GM23338 (cell line): ENCODE measurements at regions not wholly inside any gene's neighbourhood (a gene's known extent, or its start where the extent isn't known, plus 50 kb on each side); places are given as distances from the start of the nearest gene placed in this dataset.

Experiments used
- ATAC-seq: fragments of 200-7000 bp; cut with Tn5 transposase; 3 replicates; pipeline ENCODE4 v1.9.1; 2020
- DNase-seq: peaks from one replicate; pipeline ENCODE4 v3.0.0-alpha.2; 2015; ENCODE audit warnings: low spot score
- H2AFZ ChIP-seq: fragments of 200-600 bp; sonication (generic); 2 replicates; pipeline ENCODE4 v1.8.0; 2016; ENCODE audit warnings: antibody characterized with exemption, mild to moderate bottlenecking, moderate library complexity
- H3F3A ChIP-seq: fragments of 200-600 bp; sonication (generic); replicated peaks from 2 replicates; pipeline ENCODE4 v1.8.0; 2017; ENCODE audit warnings: antibody characterized with exemption, mixed run types, low read depth
- H3K27ac ChIP-seq: fragments of 200-600 bp; sonication (generic); 2 replicates; pipeline ENCODE4 v1.6.1; 2016; ENCODE audit warnings: low read depth
- H3K27me3 ChIP-seq: fragments of 200-600 bp; sonication (generic); 2 replicates; pipeline ENCODE4 v1.8.0; 2016; ENCODE audit warnings: mild to moderate bottlenecking, mixed run types, moderate library complexity; ENCODE audit not compliant: insufficient read depth
- H3K36me3 ChIP-seq: fragments of 200-600 bp; sonication (generic); 2 replicates; pipeline ENCODE4 v1.8.0; 2016; ENCODE audit warnings: mild to moderate bottlenecking; ENCODE audit not compliant: insufficient read depth
- H3K4me1 ChIP-seq: fragments of 200-600 bp; sonication (generic); 2 replicates; pipeline ENCODE4 v1.8.0; 2016; ENCODE audit warnings: mild to moderate bottlenecking, moderate library complexity; ENCODE audit not compliant: insufficient read depth
- H3K4me2 ChIP-seq: fragments of 200-600 bp; sonication (generic); 2 replicates; pipeline ENCODE4 v1.7.1; 2017; ENCODE audit warnings: mixed run types
- H3K4me3 ChIP-seq: fragments of 200-600 bp; sonication (generic); 2 replicates; pipeline ENCODE4 v1.6.1; 2016; ENCODE audit warnings: mixed run types
- H3K79me2 ChIP-seq: fragments of 200-600 bp; sonication (generic); replicated peaks from 2 replicates; pipeline ENCODE4 v1.8.0; 2017; ENCODE audit warnings: mild to moderate bottlenecking; ENCODE audit not compliant: insufficient read depth
- H3K9me2 ChIP-seq: fragments of 200-600 bp; sonication (generic); 2 replicates; pipeline ENCODE4 v1.8.0; 2017; ENCODE audit not compliant: insufficient read depth
- H4K20me1 ChIP-seq: fragments of 200-600 bp; sonication (generic); replicated peaks from 2 replicates; pipeline ENCODE4 v1.8.0; 2017; ENCODE audit warnings: mild to moderate bottlenecking; ENCODE audit not compliant: insufficient read depth
- H3K27ac Mint-ChIP-seq: 2 replicates; pipeline ENCODE4 v1.8.0; 2020; ENCODE audit warnings: inconsistent platforms, mild to moderate bottlenecking, moderate library complexity, mixed read lengths
- H3K27me3 Mint-ChIP-seq: 3 replicates; pipeline ENCODE4 v1.8.0; 2022; ENCODE audit warnings: low read depth, mild to moderate bottlenecking, moderate library complexity, mixed read lengths, inconsistent platforms; ENCODE audit not compliant: insufficient read depth, poor library complexity
- H3K36me3 Mint-ChIP-seq: 3 replicates; pipeline ENCODE4 v1.8.0; 2021; ENCODE audit warnings: low read depth, mild to moderate bottlenecking, inconsistent platforms, moderate library complexity, mixed read lengths
- H3K4me1 Mint-ChIP-seq: 3 replicates; pipeline ENCODE4 v1.8.0; 2020; ENCODE audit warnings: mild to moderate bottlenecking, inconsistent platforms, mixed read lengths
- H3K4me3 Mint-ChIP-seq: 3 replicates; pipeline ENCODE4 v1.8.0; 2021; ENCODE audit warnings: moderate library complexity, mild to moderate bottlenecking, inconsistent platforms, mixed read lengths
- H3K9me3 Mint-ChIP-seq: 3 replicates; pipeline ENCODE4 v1.8.0; 2020; ENCODE audit warnings: moderate library complexity, mild to moderate bottlenecking, inconsistent platforms, mixed read lengths
- CREB1 ChIP-seq: fragments of 250-450 bp; sonication (Bioruptor Pico); IDR thresholded peaks from 2 replicates; pipeline ENCODE4 v1.5.0; 2020; ENCODE audit warnings: low read depth, mild to moderate bottlenecking, moderate library complexity
- EZH2 ChIP-seq: fragments of 200-600 bp; sonication (generic); IDR thresholded peaks from one replicate; pipeline ENCODE4 v1.8.0; 2017; ENCODE audit warnings: antibody characterized with exemption, mild to moderate bottlenecking, low read depth; ENCODE audit not compliant: unreplicated experiment
- EZH2phosphoT487 ChIP-seq: fragments of 200-600 bp; sonication (generic); IDR thresholded peaks from one replicate; pipeline ENCODE4 v1.8.1; 2018; ENCODE audit warnings: antibody characterized with exemption; ENCODE audit not compliant: unreplicated experiment
- JUNB ChIP-seq: IDR thresholded peaks from one replicate; pipeline ENCODE4 v1.6.1; 2016; ENCODE audit warnings: antibody characterized with exemption; ENCODE audit not compliant: unreplicated experiment
- NANOG ChIP-seq: IDR thresholded peaks from 2 replicates; pipeline ENCODE4 v1.6.1; 2016; ENCODE audit warnings: antibody characterized with exemption, borderline replicate concordance
- POLR2AphosphoS5 ChIP-seq: IDR thresholded peaks from 2 replicates; pipeline ENCODE4 v1.6.1; 2016; ENCODE audit warnings: antibody characterized with exemption, low read depth
- STAT1 ChIP-seq: IDR thresholded peaks from one replicate; pipeline ENCODE4 v1.6.1; 2016; ENCODE audit warnings: antibody characterized with exemption; ENCODE audit not compliant: unreplicated experiment
- ZNF114 ChIP-seq: fragments of 250-450 bp; sonication (Bioruptor Pico); IDR thresholded peaks from 2 replicates; pipeline ENCODE4 v1.5.0; 2020; ENCODE audit warnings: mild to moderate bottlenecking, moderate library complexity
- ZNF331 ChIP-seq: fragments of 250-450 bp; sonication (Bioruptor Pico); IDR thresholded peaks from 2 replicates; pipeline ENCODE4 v1.5.0; 2020; ENCODE audit warnings: low read depth, mild to moderate bottlenecking, moderate library complexity
- TF ChIP-seq, protein P1 (sequence below): fragments of 250-450 bp; sonication (Bioruptor Pico); IDR thresholded peaks from 2 replicates; pipeline ENCODE4 v1.5.0; 2020; ENCODE audit warnings: mild to moderate bottlenecking, moderate library complexity
- TF ChIP-seq, protein P2 (sequence below), 2 experiments: fragments of 200-600 bp in 1 of 2; sonication (generic) in 1 of 2; conservative IDR thresholded peaks; 2 replicates each; pipeline versions ENCODE4 v1.5.1 to v1.6.1; 2016 to 2017; ENCODE audit warnings: antibody characterized with exemption in 2 of 2, low read depth in 2 of 2, mild to moderate bottlenecking in 2 of 2, moderate library complexity in 1 of 2
- TF ChIP-seq, protein P3 (sequence below): IDR thresholded peaks from 2 replicates; pipeline ENCODE4 v1.6.1; 2016; ENCODE audit warnings: antibody characterized with exemption
- TF ChIP-seq, protein P4 (sequence below): IDR thresholded peaks from one replicate; pipeline ENCODE4 v1.6.1; 2018; ENCODE audit warnings: antibody characterized with exemption; ENCODE audit not compliant: unreplicated experiment

DNA sequence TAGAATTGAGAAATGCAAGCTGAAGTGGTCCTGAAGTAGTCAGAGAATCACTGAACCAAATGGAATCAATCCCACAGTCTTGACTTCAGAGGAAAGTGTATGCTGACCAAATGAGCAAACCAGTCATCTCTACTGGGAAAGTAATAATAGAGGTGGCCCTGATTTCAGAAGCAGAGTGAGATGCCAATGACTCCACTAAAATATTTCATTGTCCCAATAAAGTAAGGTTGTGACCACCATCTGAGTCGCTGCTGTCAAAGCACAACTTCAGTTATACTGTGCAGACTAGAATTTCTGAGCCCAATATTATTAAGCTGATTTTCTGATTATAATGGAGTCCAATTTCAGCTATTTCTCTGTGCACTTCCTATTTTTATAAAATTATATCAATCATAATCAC lies 334.4 kb upstream of the THBS1 start:
- no peak for TF ChIP-seq NANOG
- TF ChIP-seq, protein P1, sequence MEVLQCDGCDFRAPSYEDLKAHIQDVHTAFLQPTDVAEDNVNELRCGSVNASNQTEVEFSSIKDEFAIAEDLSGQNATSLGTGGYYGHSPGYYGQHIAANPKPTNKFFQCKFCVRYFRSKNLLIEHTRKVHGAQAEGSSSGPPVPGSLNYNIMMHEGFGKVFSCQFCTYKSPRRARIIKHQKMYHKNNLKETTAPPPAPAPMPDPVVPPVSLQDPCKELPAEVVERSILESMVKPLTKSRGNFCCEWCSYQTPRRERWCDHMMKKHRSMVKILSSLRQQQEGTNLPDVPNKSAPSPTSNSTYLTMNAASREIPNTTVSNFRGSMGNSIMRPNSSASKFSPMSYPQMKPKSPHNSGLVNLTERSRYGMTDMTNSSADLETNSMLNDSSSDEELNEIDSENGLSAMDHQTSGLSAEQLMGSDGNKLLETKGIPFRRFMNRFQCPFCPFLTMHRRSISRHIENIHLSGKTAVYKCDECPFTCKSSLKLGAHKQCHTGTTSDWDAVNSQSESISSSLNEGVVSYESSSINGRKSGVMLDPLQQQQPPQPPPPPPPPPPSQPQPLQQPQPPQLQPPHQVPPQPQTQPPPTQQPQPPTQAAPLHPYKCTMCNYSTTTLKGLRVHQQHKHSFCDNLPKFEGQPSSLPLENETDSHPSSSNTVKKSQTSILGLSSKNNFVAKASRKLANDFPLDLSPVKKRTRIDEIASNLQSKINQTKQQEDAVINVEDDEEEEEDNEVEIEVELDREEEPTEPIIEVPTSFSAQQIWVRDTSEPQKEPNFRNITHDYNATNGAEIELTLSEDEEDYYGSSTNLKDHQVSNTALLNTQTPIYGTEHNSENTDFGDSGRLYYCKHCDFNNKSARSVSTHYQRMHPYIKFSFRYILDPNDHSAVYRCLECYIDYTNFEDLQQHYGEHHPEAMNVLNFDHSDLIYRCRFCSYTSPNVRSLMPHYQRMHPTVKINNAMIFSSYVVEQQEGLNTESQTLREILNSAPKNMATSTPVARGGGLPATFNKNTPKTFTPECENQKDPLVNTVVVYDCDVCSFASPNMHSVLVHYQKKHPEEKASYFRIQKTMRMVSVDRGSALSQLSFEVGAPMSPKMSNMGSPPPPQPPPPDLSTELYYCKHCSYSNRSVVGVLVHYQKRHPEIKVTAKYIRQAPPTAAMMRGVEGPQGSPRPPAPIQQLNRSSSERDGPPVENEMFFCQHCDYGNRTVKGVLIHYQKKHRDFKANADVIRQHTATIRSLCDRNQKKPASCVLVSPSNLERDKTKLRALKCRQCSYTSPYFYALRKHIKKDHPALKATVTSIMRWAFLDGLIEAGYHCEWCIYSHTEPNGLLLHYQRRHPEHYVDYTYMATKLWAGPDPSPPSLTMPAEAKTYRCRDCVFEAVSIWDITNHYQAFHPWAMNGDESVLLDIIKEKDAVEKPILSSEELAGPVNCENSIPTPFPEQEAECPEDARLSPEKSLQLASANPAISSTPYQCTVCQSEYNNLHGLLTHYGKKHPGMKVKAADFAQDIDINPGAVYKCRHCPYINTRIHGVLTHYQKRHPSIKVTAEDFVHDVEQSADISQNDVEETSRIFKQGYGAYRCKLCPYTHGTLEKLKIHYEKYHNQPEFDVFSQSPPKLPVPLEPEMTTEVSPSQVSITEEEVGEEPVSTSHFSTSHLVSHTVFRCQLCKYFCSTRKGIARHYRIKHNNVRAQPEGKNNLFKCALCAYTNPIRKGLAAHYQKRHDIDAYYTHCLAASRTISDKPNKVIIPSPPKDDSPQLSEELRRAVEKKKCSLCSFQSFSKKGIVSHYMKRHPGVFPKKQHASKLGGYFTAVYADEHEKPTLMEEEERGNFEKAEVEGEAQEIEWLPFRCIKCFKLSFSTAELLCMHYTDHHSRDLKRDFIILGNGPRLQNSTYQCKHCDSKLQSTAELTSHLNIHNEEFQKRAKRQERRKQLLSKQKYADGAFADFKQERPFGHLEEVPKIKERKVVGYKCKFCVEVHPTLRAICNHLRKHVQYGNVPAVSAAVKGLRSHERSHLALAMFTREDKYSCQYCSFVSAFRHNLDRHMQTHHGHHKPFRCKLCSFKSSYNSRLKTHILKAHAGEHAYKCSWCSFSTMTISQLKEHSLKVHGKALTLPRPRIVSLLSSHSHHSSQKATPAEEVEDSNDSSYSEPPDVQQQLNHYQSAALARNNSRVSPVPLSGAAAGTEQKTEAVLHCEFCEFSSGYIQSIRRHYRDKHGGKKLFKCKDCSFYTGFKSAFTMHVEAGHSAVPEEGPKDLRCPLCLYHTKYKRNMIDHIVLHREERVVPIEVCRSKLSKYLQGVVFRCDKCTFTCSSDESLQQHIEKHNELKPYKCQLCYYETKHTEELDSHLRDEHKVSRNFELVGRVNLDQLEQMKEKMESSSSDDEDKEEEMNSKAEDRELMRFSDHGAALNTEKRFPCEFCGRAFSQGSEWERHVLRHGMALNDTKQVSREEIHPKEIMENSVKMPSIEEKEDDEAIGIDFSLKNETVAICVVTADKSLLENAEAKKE (CRISPR knock-in tag), result no peak
- no peak for TF ChIP-seq POLR2AphosphoS5
- no peak for TF ChIP-seq STAT1
- no peak for TF ChIP-seq EZH2
- no peak for TF ChIP-seq CREB1 (CRISPR knock-in tag)
- TF ChIP-seq, protein P2, sequence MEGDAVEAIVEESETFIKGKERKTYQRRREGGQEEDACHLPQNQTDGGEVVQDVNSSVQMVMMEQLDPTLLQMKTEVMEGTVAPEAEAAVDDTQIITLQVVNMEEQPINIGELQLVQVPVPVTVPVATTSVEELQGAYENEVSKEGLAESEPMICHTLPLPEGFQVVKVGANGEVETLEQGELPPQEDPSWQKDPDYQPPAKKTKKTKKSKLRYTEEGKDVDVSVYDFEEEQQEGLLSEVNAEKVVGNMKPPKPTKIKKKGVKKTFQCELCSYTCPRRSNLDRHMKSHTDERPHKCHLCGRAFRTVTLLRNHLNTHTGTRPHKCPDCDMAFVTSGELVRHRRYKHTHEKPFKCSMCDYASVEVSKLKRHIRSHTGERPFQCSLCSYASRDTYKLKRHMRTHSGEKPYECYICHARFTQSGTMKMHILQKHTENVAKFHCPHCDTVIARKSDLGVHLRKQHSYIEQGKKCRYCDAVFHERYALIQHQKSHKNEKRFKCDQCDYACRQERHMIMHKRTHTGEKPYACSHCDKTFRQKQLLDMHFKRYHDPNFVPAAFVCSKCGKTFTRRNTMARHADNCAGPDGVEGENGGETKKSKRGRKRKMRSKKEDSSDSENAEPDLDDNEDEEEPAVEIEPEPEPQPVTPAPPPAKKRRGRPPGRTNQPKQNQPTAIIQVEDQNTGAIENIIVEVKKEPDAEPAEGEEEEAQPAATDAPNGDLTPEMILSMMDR (conservative IDR thresholded peaks at IDR 0.05; ENCODE audit: low read depth in 2 of 2), result no peak
- TF ChIP-seq ZNF331, result no peak
- TF ChIP-seq EZH2phosphoT487, result no peak
- TF ChIP-seq, protein P3, sequence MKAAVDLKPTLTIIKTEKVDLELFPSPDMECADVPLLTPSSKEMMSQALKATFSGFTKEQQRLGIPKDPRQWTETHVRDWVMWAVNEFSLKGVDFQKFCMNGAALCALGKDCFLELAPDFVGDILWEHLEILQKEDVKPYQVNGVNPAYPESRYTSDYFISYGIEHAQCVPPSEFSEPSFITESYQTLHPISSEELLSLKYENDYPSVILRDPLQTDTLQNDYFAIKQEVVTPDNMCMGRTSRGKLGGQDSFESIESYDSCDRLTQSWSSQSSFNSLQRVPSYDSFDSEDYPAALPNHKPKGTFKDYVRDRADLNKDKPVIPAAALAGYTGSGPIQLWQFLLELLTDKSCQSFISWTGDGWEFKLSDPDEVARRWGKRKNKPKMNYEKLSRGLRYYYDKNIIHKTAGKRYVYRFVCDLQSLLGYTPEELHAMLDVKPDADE, result no peak
- TF ChIP-seq, protein P4, sequence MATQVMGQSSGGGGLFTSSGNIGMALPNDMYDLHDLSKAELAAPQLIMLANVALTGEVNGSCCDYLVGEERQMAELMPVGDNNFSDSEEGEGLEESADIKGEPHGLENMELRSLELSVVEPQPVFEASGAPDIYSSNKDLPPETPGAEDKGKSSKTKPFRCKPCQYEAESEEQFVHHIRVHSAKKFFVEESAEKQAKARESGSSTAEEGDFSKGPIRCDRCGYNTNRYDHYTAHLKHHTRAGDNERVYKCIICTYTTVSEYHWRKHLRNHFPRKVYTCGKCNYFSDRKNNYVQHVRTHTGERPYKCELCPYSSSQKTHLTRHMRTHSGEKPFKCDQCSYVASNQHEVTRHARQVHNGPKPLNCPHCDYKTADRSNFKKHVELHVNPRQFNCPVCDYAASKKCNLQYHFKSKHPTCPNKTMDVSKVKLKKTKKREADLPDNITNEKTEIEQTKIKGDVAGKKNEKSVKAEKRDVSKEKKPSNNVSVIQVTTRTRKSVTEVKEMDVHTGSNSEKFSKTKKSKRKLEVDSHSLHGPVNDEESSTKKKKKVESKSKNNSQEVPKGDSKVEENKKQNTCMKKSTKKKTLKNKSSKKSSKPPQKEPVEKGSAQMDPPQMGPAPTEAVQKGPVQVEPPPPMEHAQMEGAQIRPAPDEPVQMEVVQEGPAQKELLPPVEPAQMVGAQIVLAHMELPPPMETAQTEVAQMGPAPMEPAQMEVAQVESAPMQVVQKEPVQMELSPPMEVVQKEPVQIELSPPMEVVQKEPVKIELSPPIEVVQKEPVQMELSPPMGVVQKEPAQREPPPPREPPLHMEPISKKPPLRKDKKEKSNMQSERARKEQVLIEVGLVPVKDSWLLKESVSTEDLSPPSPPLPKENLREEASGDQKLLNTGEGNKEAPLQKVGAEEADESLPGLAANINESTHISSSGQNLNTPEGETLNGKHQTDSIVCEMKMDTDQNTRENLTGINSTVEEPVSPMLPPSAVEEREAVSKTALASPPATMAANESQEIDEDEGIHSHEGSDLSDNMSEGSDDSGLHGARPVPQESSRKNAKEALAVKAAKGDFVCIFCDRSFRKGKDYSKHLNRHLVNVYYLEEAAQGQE, result no peak
- no peak for TF ChIP-seq JUNB
- no peak for TF ChIP-seq ZNF114
- no peaks in the 10 kb centered on the region for H3K36me3 Mint-ChIP-seq
- peaks cover 4% of the 10 kb centered on the region; the same call in 1 of the 2 replicates for H3K4me1 ChIP-seq
- no peak for ATAC-seq
- H3K27ac Mint-ChIP-seq, result no peak overlapping the region
- H3K27me3 ChIP-seq, result no peaks in the 10 kb centered on the region
- H4K20me1 ChIP-seq, result no peaks in the 10 kb centered on the region
- H3K27ac ChIP-seq, result no peak overlapping the region
- no peaks in the 10 kb centered on the region for H3F3A ChIP-seq
- no peak overlapping the region for H3K4me2 ChIP-seq
- no peak overlapping the region for H3K4me3 ChIP-seq
- H2AFZ ChIP-seq, result no peak overlapping the region
- peaks cover 3% of the 10 kb centered on the region for H3K27me3 Mint-ChIP-seq
- no peaks in the 10 kb centered on the region for H3K79me2 ChIP-seq
- peaks cover 4% of the 10 kb centered on the region; the same call in 2 of the 3 replicates for H3K4me1 Mint-ChIP-seq
- H3K9me2 ChIP-seq, result peaks cover 20% of the 10 kb centered on the region
- H3K36me3 ChIP-seq, result no peaks in the 10 kb centered on the region
- no peak overlapping the region for H3K4me3 Mint-ChIP-seq
- no peaks in the 10 kb centered on the region for H3K9me3 Mint-ChIP-seq
- no peak for DNase-seq
